DOHH2 (cell line): ENCODE measurements at regions not wholly inside any gene's neighbourhood (a gene's known extent, or its start where the extent isn't known, plus 50 kb on each side); places are given as distances from the start of the nearest gene placed in this dataset.

Source experiments
- H3F3A ChIP-seq: fragments of 200-600 bp; sonication (generic), shearing (Covaris generic); 2 replicates; pipeline ENCODE4 v1.6.0; 2016; ENCODE audit warnings: antibody characterized with exemption, mild to moderate bottlenecking; ENCODE audit not compliant: control insufficient read depth, insufficient read depth
- H3K27ac ChIP-seq: fragments of 200-600 bp; sonication (generic); 2 replicates; pipeline ENCODE4 v1.5.1; 2014; ENCODE audit warnings: low read depth, mild to moderate bottlenecking, low read length, moderate library complexity
- H3K27me3 ChIP-seq: fragments of 200-600 bp; sonication (generic); 2 replicates; pipeline ENCODE4 v1.6.1; 2014; ENCODE audit warnings: mild to moderate bottlenecking, low read length, mixed read lengths; ENCODE audit not compliant: control insufficient read depth
- H3K36me3 ChIP-seq: fragments of 200-600 bp; sonication (generic); 2 replicates; pipeline ENCODE4 v1.6.1; 2014; ENCODE audit warnings: mild to moderate bottlenecking, low read length, moderate library complexity, mixed read lengths; ENCODE audit not compliant: control insufficient read depth
- H3K4me1 ChIP-seq: fragments of 200-600 bp; sonication (generic); 2 replicates; pipeline ENCODE4 v1.6.1; 2014; ENCODE audit warnings: mild to moderate bottlenecking, low read length, mixed read lengths; ENCODE audit not compliant: control insufficient read depth
- H3K4me2 ChIP-seq: fragments of 200-600 bp; sonication (generic); 2 replicates; pipeline ENCODE4 v1.6.0; 2014; ENCODE audit warnings: mild to moderate bottlenecking, low read length, moderate library complexity
- H3K4me3 ChIP-seq: fragments of 200-600 bp; sonication (generic); 2 replicates; pipeline ENCODE4 v1.5.1; 2014; ENCODE audit warnings: mild to moderate bottlenecking, low read length, mixed read lengths
- H3K79me2 ChIP-seq: fragments of 200-600 bp; sonication (generic); 2 replicates; pipeline ENCODE4 v1.6.1; 2014; ENCODE audit warnings: mild to moderate bottlenecking, low read length, mixed read lengths; ENCODE audit not compliant: control insufficient read depth
- H3K9me2 ChIP-seq: fragments of 200-600 bp; sonication (generic); replicated peaks from 2 replicates; pipeline ENCODE4 v1.6.1; 2014; ENCODE audit warnings: mild to moderate bottlenecking, low read length, mixed read lengths; ENCODE audit not compliant: control insufficient read depth
- H3K9me3 ChIP-seq: fragments of 200-600 bp; sonication (generic); 2 replicates; pipeline ENCODE4 v1.6.1; 2014; ENCODE audit warnings: antibody characterized with exemption, low read length, mixed read lengths; ENCODE audit not compliant: control insufficient read depth, insufficient read depth
- H4K20me1 ChIP-seq: fragments of 200-600 bp; sonication (generic); 2 replicates; pipeline ENCODE4 v1.6.0; 2014; ENCODE audit warnings: low read depth, mild to moderate bottlenecking, antibody characterized with exemption, low read length, moderate library complexity; ENCODE audit not compliant: control insufficient read depth, insufficient read depth
- EZH2phosphoT487 ChIP-seq: fragments of 200-600 bp; sonication (generic); IDR thresholded peaks from 2 replicates; pipeline ENCODE4 v1.6.1; 2017; ENCODE audit warnings: borderline replicate concordance, mild to moderate bottlenecking, antibody characterized with exemption, low read length, moderate library complexity, mixed read lengths
- TF ChIP-seq, protein P1 (sequence below): fragments of 200-600 bp; sonication (generic); IDR thresholded peaks from one replicate; pipeline ENCODE4 v1.5.1; 2014; ENCODE audit warnings: antibody characterized with exemption, mild to moderate bottlenecking, low read depth, low read length; ENCODE audit not compliant: poor library complexity, severe bottlenecking

GRCh38 chr21:25396135-25396711, 211.1 kb downstream of the MRPL39 start:
- TF ChIP-seq, protein P1, sequence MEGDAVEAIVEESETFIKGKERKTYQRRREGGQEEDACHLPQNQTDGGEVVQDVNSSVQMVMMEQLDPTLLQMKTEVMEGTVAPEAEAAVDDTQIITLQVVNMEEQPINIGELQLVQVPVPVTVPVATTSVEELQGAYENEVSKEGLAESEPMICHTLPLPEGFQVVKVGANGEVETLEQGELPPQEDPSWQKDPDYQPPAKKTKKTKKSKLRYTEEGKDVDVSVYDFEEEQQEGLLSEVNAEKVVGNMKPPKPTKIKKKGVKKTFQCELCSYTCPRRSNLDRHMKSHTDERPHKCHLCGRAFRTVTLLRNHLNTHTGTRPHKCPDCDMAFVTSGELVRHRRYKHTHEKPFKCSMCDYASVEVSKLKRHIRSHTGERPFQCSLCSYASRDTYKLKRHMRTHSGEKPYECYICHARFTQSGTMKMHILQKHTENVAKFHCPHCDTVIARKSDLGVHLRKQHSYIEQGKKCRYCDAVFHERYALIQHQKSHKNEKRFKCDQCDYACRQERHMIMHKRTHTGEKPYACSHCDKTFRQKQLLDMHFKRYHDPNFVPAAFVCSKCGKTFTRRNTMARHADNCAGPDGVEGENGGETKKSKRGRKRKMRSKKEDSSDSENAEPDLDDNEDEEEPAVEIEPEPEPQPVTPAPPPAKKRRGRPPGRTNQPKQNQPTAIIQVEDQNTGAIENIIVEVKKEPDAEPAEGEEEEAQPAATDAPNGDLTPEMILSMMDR = no peak
- TF ChIP-seq EZH2phosphoT487 = no peak
- Histone ChIP-seq H3K79me2 (no peaks in the 10 kb centered on the region), H3K36me3 (no peaks in the 10 kb centered on the region), H3K4me2 (no peak overlapping the region), H3K27ac (no peak overlapping the region), H3K27me3 (no peaks in the 10 kb centered on the region), H3K9me2 (no peaks in the 10 kb centered on the region), H4K20me1 (no peaks in the 10 kb centered on the region), H3K4me1 (no peaks in the 10 kb centered on the region), H3K9me3 (no peaks in the 10 kb centered on the region), H3K4me3 (no peak overlapping the region), H3F3A (no peaks in the 10 kb centered on the region)

DNA sequence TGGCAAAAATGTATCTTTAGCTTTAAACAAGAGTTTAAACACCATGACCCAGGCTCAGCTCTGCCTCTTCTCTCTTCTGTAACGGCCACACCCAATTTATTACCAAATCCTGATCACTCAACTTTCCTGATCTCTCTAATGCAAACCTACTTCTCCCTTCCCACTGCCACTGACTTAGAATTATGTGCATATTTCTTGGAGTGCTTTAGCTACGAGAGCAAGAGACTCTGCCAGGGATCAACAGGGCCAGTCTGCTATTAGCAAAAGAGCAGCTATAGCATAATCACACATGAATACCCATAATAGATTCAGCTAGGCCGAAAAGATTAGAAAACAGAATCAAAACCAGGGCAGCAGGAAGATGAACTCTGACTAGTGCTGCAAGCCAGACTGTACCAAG, 215.5 kb downstream of the MRPL39 start:
- Histone ChIP-seq H3K79me2 (no peaks in the 10 kb centered on the region), H3F3A (no peaks in the 10 kb centered on the region), H3K4me2 (no peak overlapping the region), H3K9me2 (no peaks in the 10 kb centered on the region), H3K4me1 (no peaks in the 10 kb centered on the region), H3K36me3 (no peaks in the 10 kb centered on the region), H3K27ac (no peak overlapping the region), H3K4me3 (no peak overlapping the region), H3K9me3 (no peaks in the 10 kb centered on the region), H3K27me3 (no peaks in the 10 kb centered on the region), H4K20me1 (no peaks in the 10 kb centered on the region)
- TF ChIP-seq, protein P1 = no peak
- no peak for TF ChIP-seq EZH2phosphoT487

DNA sequence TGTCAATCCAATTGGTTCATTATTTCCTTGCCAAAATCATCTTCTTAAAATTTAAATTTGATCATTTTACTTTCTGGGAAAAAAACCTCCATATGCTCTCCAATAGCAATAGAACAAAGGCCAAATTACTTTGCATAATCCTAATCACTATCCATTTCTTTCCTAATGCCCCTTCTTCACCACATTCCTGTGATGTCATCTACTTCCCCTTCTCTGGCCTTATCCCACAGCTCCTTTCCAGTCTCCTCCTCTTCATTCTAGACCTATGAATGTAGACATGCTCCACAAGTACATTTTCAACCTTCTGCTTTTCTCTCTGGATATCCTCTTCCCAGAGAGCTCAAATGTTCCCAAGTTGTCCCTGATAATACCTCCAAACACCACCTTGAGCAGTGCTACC, 216.6 kb downstream of the MRPL39 start:
- Histone ChIP-seq H4K20me1 (no peaks in the 10 kb centered on the region), H3K27ac (no peak overlapping the region), H3F3A (no peaks in the 10 kb centered on the region), H3K4me1 (no peaks in the 10 kb centered on the region), H3K4me2 (no peak overlapping the region), H3K9me2 (no peaks in the 10 kb centered on the region), H3K4me3 (no peak overlapping the region), H3K79me2 (no peaks in the 10 kb centered on the region), H3K27me3 (no peaks in the 10 kb centered on the region), H3K36me3 (no peaks in the 10 kb centered on the region), H3K9me3 (no peaks in the 10 kb centered on the region)
- TF ChIP-seq, protein P1 = no peak
- no peak for TF ChIP-seq EZH2phosphoT487
